ENCODE measurements at regions not wholly inside any gene's neighbourhood (a gene's known extent, or its start where the extent isn't known, plus 50 kb on each side); places are given as distances from the start of the nearest gene placed in this dataset.

GRCh38 chr5:171728686-171729085 lies 56.9 kb upstream of the SMIM23 start:
- no peak for TF ChIP-seq POLR2A (IDR thresholded peaks at IDR 0.05)
- TF ChIP-seq, protein P1, sequence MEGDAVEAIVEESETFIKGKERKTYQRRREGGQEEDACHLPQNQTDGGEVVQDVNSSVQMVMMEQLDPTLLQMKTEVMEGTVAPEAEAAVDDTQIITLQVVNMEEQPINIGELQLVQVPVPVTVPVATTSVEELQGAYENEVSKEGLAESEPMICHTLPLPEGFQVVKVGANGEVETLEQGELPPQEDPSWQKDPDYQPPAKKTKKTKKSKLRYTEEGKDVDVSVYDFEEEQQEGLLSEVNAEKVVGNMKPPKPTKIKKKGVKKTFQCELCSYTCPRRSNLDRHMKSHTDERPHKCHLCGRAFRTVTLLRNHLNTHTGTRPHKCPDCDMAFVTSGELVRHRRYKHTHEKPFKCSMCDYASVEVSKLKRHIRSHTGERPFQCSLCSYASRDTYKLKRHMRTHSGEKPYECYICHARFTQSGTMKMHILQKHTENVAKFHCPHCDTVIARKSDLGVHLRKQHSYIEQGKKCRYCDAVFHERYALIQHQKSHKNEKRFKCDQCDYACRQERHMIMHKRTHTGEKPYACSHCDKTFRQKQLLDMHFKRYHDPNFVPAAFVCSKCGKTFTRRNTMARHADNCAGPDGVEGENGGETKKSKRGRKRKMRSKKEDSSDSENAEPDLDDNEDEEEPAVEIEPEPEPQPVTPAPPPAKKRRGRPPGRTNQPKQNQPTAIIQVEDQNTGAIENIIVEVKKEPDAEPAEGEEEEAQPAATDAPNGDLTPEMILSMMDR (IDR thresholded peaks at IDR 0.05), result no peak

All from right lobe of liver (tissue), 4 donors.